B cell (primary cell): ENCODE measurements at regions not wholly inside any gene's neighbourhood (a gene's known extent, or its start where the extent isn't known, plus 50 kb on each side); places are given as distances from the start of the nearest gene placed in this dataset.
"Not testable (repeated sequence)": the region's sequence is repeated elsewhere in the genome, so short reads cannot be mapped to it uniquely, and the experiment has no call there.

Source experiments
- ATAC-seq: fragments of 200-7000 bp; cut with Tn5 transposase; one replicate; pipeline ENCODE4 v1.10.0; 2021; ENCODE audit warnings: low read depth, mild to moderate bottlenecking, moderate number of reproducible peaks, moderate library complexity
- CTCF ChIA-PET: fragments of 350-600 bp; sonication (Branson Sonifier 250); formaldehyde crosslinking; loops from one replicate; lab custom pipeline; 2021; ENCODE audit warnings: antibody characterized with exemption, inconsistent platforms; lab: Charles Lee
- POLR2A ChIA-PET: fragments of 350-600 bp; sonication (Branson Sonifier 250); formaldehyde crosslinking; loops from one replicate; lab custom pipeline; 2021; ENCODE audit warnings: antibody characterized with exemption; lab: Charles Lee
- DNase-seq: peaks from one replicate; pipeline ENCODE4 v3.0.0; 2013
- H2AFZ ChIP-seq: 2 replicates; pipeline ENCODE4 v1.6.1; 2012; ENCODE audit warnings: mild to moderate bottlenecking, low read depth, low read length; ENCODE audit not compliant: insufficient read depth, poor library complexity, severe bottlenecking
- H3K27ac ChIP-seq, 2 donors: 1 replicate in 1 of 2; 2 replicates in 1 of 2; pipeline ENCODE4 v1.5.1; 2012 to 2013; ENCODE audit warnings: low read length in 2 of 2, mild to moderate bottlenecking in 2 of 2, moderate library complexity in 1 of 2
- H3K27me3 ChIP-seq, 4 experiments: fragments of 200-600 bp in 1 of 4; sonication (generic) in 1 of 4; replicated peaks in 1 of 4; 1 replicate in 2 of 4; 2 replicates in 2 of 4; pipeline versions ENCODE4 v1.6.1 to v1.7.0; 2013 to 2016; ENCODE audit warnings: low read length in 3 of 4, mild to moderate bottlenecking in 2 of 4, mixed read lengths in 1 of 4, moderate library complexity in 1 of 4; ENCODE audit not compliant: insufficient read depth in 4 of 4, control insufficient read depth in 3 of 4; ENCODE audit errors: control extremely low read depth in 1 of 4
- H3K36me3 ChIP-seq, 2 experiments: replicated peaks in 1 of 2; 1 replicate in 1 of 2; 2 replicates in 1 of 2; pipeline versions ENCODE4 v1.6.1 to v1.7.1; 2013; ENCODE audit warnings: low read length in 1 of 2; ENCODE audit not compliant: insufficient read depth in 2 of 2, control insufficient read depth in 1 of 2; ENCODE audit errors: control extremely low read depth in 1 of 2, extremely low read depth in 1 of 2
- H3K4me1 ChIP-seq, 2 donors: fragments of 200-600 bp in 1 of 2; sonication (generic) in 1 of 2; 1 replicate in 1 of 2; 2 replicates in 1 of 2; pipeline versions ENCODE4 v1.5.1 to v1.6.1; 2013 to 2017; ENCODE audit warnings: low read length in 2 of 2; ENCODE audit not compliant: control insufficient read depth in 2 of 2, insufficient read depth in 2 of 2
- H3K4me2 ChIP-seq: replicated peaks from 2 replicates; pipeline ENCODE3; 2012; ENCODE audit warnings: mild to moderate bottlenecking, low read depth, low read length; ENCODE audit not compliant: poor library complexity, severe bottlenecking
- H3K4me3 ChIP-seq, 5 experiments: fragments of 200-600 bp in 1 of 5; sonication (generic) in 1 of 5; 1 replicate in 3 of 5; 2 replicates in 2 of 5; pipeline versions ENCODE4 v1.5.1 to v1.7.0; 2011 to 2016; ENCODE audit warnings: low read length in 4 of 5, mild to moderate bottlenecking in 4 of 5, low read depth in 2 of 5, control low read depth in 1 of 5, moderate library complexity in 1 of 5; ENCODE audit not compliant: insufficient read depth in 1 of 5; ENCODE audit errors: control extremely low read depth in 1 of 5, extremely low read depth in 1 of 5
- H3K79me2 ChIP-seq: fragments of 200-600 bp; sonication (generic); one replicate; pipeline ENCODE4 v1.6.0; 2016; ENCODE audit warnings: low read length; ENCODE audit not compliant: control insufficient read depth, insufficient read depth
- H3K9ac ChIP-seq: fragments of 200-600 bp; sonication (generic); 2 replicates; pipeline ENCODE4 v1.6.1; 2017; ENCODE audit warnings: mild to moderate bottlenecking, low read length, moderate library complexity
- H3K9me3 ChIP-seq, 3 donors: one replicate each; pipeline versions ENCODE4 v1.6.1 to v1.7.1; 2013; ENCODE audit warnings: low read length in 2 of 3; ENCODE audit not compliant: control insufficient read depth in 2 of 3, insufficient read depth in 1 of 3; ENCODE audit errors: control extremely low read depth in 1 of 3
- H4K20me1 ChIP-seq: 2 replicates; pipeline ENCODE4 v1.6.0; 2012; ENCODE audit warnings: mild to moderate bottlenecking, low read length; ENCODE audit not compliant: insufficient read depth, control insufficient read depth, poor library complexity, severe bottlenecking
- H3K27ac Mint-ChIP-seq: one replicate; pipeline ENCODE4 v1.8.0; 2021; ENCODE audit warnings: mixed read lengths
- H3K27me3 Mint-ChIP-seq: one replicate; pipeline ENCODE4 v1.8.0; 2021; ENCODE audit warnings: mixed read lengths
- H3K4me1 Mint-ChIP-seq: one replicate; pipeline ENCODE4 v1.8.0; 2021; ENCODE audit warnings: mixed read lengths
- H3K4me3 Mint-ChIP-seq: one replicate; pipeline ENCODE4 v1.8.0; 2021; ENCODE audit warnings: mixed read lengths
- H3K9me3 Mint-ChIP-seq: one replicate; pipeline ENCODE4 v1.8.0; 2022; ENCODE audit warnings: mixed read lengths; ENCODE audit not compliant: insufficient read depth
- EZH2 ChIP-seq: IDR thresholded peaks from 2 replicates; pipeline ENCODE4 v1.6.1; 2012; ENCODE audit warnings: borderline replicate concordance, low read depth, mild to moderate bottlenecking, moderate library complexity, low read length; ENCODE audit not compliant: insufficient read depth, poor library complexity, severe bottlenecking
- WGBS: methylation state at CpG from one replicate; pipeline ENCODE4 v1.1.5; 2013; ENCODE audit warnings: missing lambda C conversion rate; ENCODE audit not compliant: insufficient coverage; 5-methylcytosine and 5-hydroxymethylcytosine counted together
- intact Hi-C: fragments of 100-400 bp; cut with micrococcal nuclease; formaldehyde crosslinking; loops from one replicate; pipeline ENCODE4 v1.10.0; 2022
- TF ChIP-seq, protein P1 (sequence below): fragments of 200-600 bp; IDR thresholded peaks from one replicate; pipeline ENCODE4 v1.8.0; 2022; ENCODE audit warnings: antibody characterized with exemption, mild to moderate bottlenecking

DNA sequence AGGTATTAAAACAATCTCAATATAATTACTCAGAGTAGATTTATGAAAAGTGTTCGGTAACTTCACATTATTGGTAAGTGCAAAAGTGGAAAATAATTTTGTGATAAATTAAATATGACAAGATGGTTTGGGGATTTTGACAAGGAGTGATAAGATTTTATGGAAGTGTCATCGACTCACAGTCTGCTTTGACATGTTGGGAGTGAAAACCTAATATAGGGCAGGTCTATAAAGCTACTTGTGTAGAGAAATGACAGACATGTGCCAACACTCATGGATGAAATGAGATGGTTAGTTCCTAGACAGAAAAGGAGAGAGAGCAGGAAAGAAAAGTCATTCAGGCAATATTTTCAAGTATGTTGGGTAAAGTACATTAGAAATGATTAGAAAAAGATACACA is 456.8 kb downstream of the TRAM1L1 start:
- no peak overlapping the region for H3K4me2 ChIP-seq
- H3K9ac ChIP-seq: no peak overlapping the region
- Mint-ChIP-seq H3K27ac (no peak overlapping the region), H3K27me3 (no peaks in the 10 kb centered on the region), H3K9me3 (peaks cover 2% of the 10 kb centered on the region), H3K4me3 (no peak overlapping the region), H3K4me1 (no peaks in the 10 kb centered on the region)
- ChIA-PET CTCF (no interaction called here), POLR2A (no interaction called here)
- no peak overlapping the region for H3K4me3 ChIP-seq
- H3K79me2 ChIP-seq: no peaks in the 10 kb centered on the region
- no peaks in the 10 kb centered on the region for H3K27me3 ChIP-seq
- no peaks in the 10 kb centered on the region for H4K20me1 ChIP-seq
- no peaks in the 10 kb centered on the region for H3K9me3 ChIP-seq
- no peak overlapping the region for H2AFZ ChIP-seq
- H3K36me3 ChIP-seq: no peaks in the 10 kb centered on the region
- intact Hi-C loops: no loop called here
- no peak for TF ChIP-seq EZH2
- TF ChIP-seq, protein P1, sequence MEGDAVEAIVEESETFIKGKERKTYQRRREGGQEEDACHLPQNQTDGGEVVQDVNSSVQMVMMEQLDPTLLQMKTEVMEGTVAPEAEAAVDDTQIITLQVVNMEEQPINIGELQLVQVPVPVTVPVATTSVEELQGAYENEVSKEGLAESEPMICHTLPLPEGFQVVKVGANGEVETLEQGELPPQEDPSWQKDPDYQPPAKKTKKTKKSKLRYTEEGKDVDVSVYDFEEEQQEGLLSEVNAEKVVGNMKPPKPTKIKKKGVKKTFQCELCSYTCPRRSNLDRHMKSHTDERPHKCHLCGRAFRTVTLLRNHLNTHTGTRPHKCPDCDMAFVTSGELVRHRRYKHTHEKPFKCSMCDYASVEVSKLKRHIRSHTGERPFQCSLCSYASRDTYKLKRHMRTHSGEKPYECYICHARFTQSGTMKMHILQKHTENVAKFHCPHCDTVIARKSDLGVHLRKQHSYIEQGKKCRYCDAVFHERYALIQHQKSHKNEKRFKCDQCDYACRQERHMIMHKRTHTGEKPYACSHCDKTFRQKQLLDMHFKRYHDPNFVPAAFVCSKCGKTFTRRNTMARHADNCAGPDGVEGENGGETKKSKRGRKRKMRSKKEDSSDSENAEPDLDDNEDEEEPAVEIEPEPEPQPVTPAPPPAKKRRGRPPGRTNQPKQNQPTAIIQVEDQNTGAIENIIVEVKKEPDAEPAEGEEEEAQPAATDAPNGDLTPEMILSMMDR: no peak
- no peak for ATAC-seq
- WGBS: 56% methylated on average over 1 of the region's 2 CpGs
- no peak for DNase-seq
- no peaks in the 10 kb centered on the region for H3K4me1 ChIP-seq
- H3K27ac ChIP-seq: no peak overlapping the region

- Histone ChIP-seq H2AFZ (no peak overlapping the region), H3K4me3 (no peak overlapping the region), H3K9ac (no peak overlapping the region), H3K9me3 (no peaks in the 10 kb centered on the region), H3K36me3 (no peaks in the 10 kb centered on the region), H3K79me2 (no peaks in the 10 kb centered on the region), H3K4me1 (no peaks in the 10 kb centered on the region), H3K27me3 (no peaks in the 10 kb centered on the region), H3K27ac (no peak overlapping the region), H3K4me2 (no peak overlapping the region), H4K20me1 (no peaks in the 10 kb centered on the region)
- TF ChIP-seq EZH2: no peak
- TF ChIP-seq, protein P1: no peak
- intact Hi-C loops: no loop called here
- WGBS: no CpG with 5 or more reads among the region's 1 CpG
- ATAC-seq (no peak), DNase-seq (no peak)
- Mint-ChIP-seq H3K4me3 (no peak overlapping the region), H3K27me3 (no peaks in the 10 kb centered on the region), H3K4me1 (no peaks in the 10 kb centered on the region), H3K9me3 (peaks cover 2% of the 10 kb centered on the region), H3K27ac (no peak overlapping the region)
- POLR2A ChIA-PET: no interaction called here
- CTCF ChIA-PET: no interaction called here
Observed at GRCh38 chr4:116627545-116627944, 457.8 kb downstream of the TRAM1L1 start.

DNA sequence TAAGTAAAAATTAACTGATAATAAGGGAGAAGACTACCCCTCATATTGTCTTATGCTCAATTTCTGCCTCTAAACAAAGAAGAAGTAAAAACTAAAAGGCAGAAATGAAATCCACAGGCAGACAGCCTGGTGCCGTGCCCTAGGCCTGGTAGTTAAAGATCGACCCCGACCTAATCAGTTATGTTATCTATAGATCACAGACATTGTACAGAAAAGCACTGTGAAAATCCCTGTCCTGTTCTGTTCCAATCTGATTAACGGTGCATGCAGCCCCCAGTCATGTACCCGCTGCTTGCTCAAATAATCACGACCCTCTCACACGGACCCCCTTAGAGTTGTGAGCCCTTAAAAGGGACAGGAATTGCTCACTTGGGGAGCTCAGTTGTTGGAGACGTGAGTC is 465.9 kb downstream of the TRAM1L1 start:
- POLR2A ChIA-PET, H3K79me2 ChIP-seq, H3K27ac ChIP-seq, H3K9me3 Mint-ChIP-seq, H3K9ac ChIP-seq, intact Hi-C loops, H3K27ac Mint-ChIP-seq, H3K27me3 ChIP-seq, H3K4me1 ChIP-seq, DNase-seq, H3K4me2 ChIP-seq, H3K4me1 Mint-ChIP-seq, H3K36me3 ChIP-seq, ATAC-seq, H3K27me3 Mint-ChIP-seq, H3K4me3 Mint-ChIP-seq, CTCF ChIA-PET, H3K4me3 ChIP-seq, H2AFZ ChIP-seq, H3K9me3 ChIP-seq, H4K20me1 ChIP-seq: not testable (repeated sequence)
- WGBS: 83% methylated on average over 7 of the region's 8 CpGs
